GM23338 (cell line): ENCODE measurements at regions not wholly inside any gene's neighbourhood (a gene's known extent, or its start where the extent isn't known, plus 50 kb on each side); places are given as distances from the start of the nearest gene placed in this dataset.

Source experiments
- ATAC-seq: fragments of 200-7000 bp; cut with Tn5 transposase; 3 replicates; pipeline ENCODE4 v1.9.1; 2020
- DNase-seq: peaks from one replicate; pipeline ENCODE4 v3.0.0-alpha.2; 2015; ENCODE audit warnings: low spot score
- H2AFZ ChIP-seq: fragments of 200-600 bp; sonication (generic); 2 replicates; pipeline ENCODE4 v1.8.0; 2016; ENCODE audit warnings: antibody characterized with exemption, mild to moderate bottlenecking, moderate library complexity
- H3F3A ChIP-seq: fragments of 200-600 bp; sonication (generic); replicated peaks from 2 replicates; pipeline ENCODE4 v1.8.0; 2017; ENCODE audit warnings: antibody characterized with exemption, mixed run types, low read depth
- H3K27ac ChIP-seq: fragments of 200-600 bp; sonication (generic); 2 replicates; pipeline ENCODE4 v1.6.1; 2016; ENCODE audit warnings: low read depth
- H3K27me3 ChIP-seq: fragments of 200-600 bp; sonication (generic); 2 replicates; pipeline ENCODE4 v1.8.0; 2016; ENCODE audit warnings: mild to moderate bottlenecking, mixed run types, moderate library complexity; ENCODE audit not compliant: insufficient read depth
- H3K36me3 ChIP-seq: fragments of 200-600 bp; sonication (generic); 2 replicates; pipeline ENCODE4 v1.8.0; 2016; ENCODE audit warnings: mild to moderate bottlenecking; ENCODE audit not compliant: insufficient read depth
- H3K4me1 ChIP-seq: fragments of 200-600 bp; sonication (generic); 2 replicates; pipeline ENCODE4 v1.8.0; 2016; ENCODE audit warnings: mild to moderate bottlenecking, moderate library complexity; ENCODE audit not compliant: insufficient read depth
- H3K4me2 ChIP-seq: fragments of 200-600 bp; sonication (generic); 2 replicates; pipeline ENCODE4 v1.7.1; 2017; ENCODE audit warnings: mixed run types
- H3K4me3 ChIP-seq: fragments of 200-600 bp; sonication (generic); 2 replicates; pipeline ENCODE4 v1.6.1; 2016; ENCODE audit warnings: mixed run types
- H3K79me2 ChIP-seq: fragments of 200-600 bp; sonication (generic); replicated peaks from 2 replicates; pipeline ENCODE4 v1.8.0; 2017; ENCODE audit warnings: mild to moderate bottlenecking; ENCODE audit not compliant: insufficient read depth
- H3K9me2 ChIP-seq: fragments of 200-600 bp; sonication (generic); 2 replicates; pipeline ENCODE4 v1.8.0; 2017; ENCODE audit not compliant: insufficient read depth
- H4K20me1 ChIP-seq: fragments of 200-600 bp; sonication (generic); replicated peaks from 2 replicates; pipeline ENCODE4 v1.8.0; 2017; ENCODE audit warnings: mild to moderate bottlenecking; ENCODE audit not compliant: insufficient read depth
- H3K27ac Mint-ChIP-seq: 2 replicates; pipeline ENCODE4 v1.8.0; 2020; ENCODE audit warnings: inconsistent platforms, mild to moderate bottlenecking, moderate library complexity, mixed read lengths
- H3K27me3 Mint-ChIP-seq: 3 replicates; pipeline ENCODE4 v1.8.0; 2022; ENCODE audit warnings: low read depth, mild to moderate bottlenecking, moderate library complexity, mixed read lengths, inconsistent platforms; ENCODE audit not compliant: insufficient read depth, poor library complexity
- H3K36me3 Mint-ChIP-seq: 3 replicates; pipeline ENCODE4 v1.8.0; 2021; ENCODE audit warnings: low read depth, mild to moderate bottlenecking, inconsistent platforms, moderate library complexity, mixed read lengths
- H3K4me1 Mint-ChIP-seq: 3 replicates; pipeline ENCODE4 v1.8.0; 2020; ENCODE audit warnings: mild to moderate bottlenecking, inconsistent platforms, mixed read lengths
- H3K4me3 Mint-ChIP-seq: 3 replicates; pipeline ENCODE4 v1.8.0; 2021; ENCODE audit warnings: moderate library complexity, mild to moderate bottlenecking, inconsistent platforms, mixed read lengths
- H3K9me3 Mint-ChIP-seq: 3 replicates; pipeline ENCODE4 v1.8.0; 2020; ENCODE audit warnings: moderate library complexity, mild to moderate bottlenecking, inconsistent platforms, mixed read lengths
- CREB1 ChIP-seq: fragments of 250-450 bp; sonication (Bioruptor Pico); IDR thresholded peaks from 2 replicates; pipeline ENCODE4 v1.5.0; 2020; ENCODE audit warnings: low read depth, mild to moderate bottlenecking, moderate library complexity
- EZH2 ChIP-seq: fragments of 200-600 bp; sonication (generic); IDR thresholded peaks from one replicate; pipeline ENCODE4 v1.8.0; 2017; ENCODE audit warnings: antibody characterized with exemption, mild to moderate bottlenecking, low read depth; ENCODE audit not compliant: unreplicated experiment
- NANOG ChIP-seq: IDR thresholded peaks from 2 replicates; pipeline ENCODE4 v1.6.1; 2016; ENCODE audit warnings: antibody characterized with exemption, borderline replicate concordance
- POLR2AphosphoS5 ChIP-seq: IDR thresholded peaks from 2 replicates; pipeline ENCODE4 v1.6.1; 2016; ENCODE audit warnings: antibody characterized with exemption, low read depth
- STAT1 ChIP-seq: IDR thresholded peaks from one replicate; pipeline ENCODE4 v1.6.1; 2016; ENCODE audit warnings: antibody characterized with exemption; ENCODE audit not compliant: unreplicated experiment
- ZNF114 ChIP-seq: fragments of 250-450 bp; sonication (Bioruptor Pico); IDR thresholded peaks from 2 replicates; pipeline ENCODE4 v1.5.0; 2020; ENCODE audit warnings: mild to moderate bottlenecking, moderate library complexity
- TF ChIP-seq, protein P1 (sequence below), 2 experiments: fragments of 200-600 bp in 1 of 2; sonication (generic) in 1 of 2; conservative IDR thresholded peaks; 2 replicates each; pipeline versions ENCODE4 v1.5.1 to v1.6.1; 2016 to 2017; ENCODE audit warnings: antibody characterized with exemption in 2 of 2, low read depth in 2 of 2, mild to moderate bottlenecking in 2 of 2, moderate library complexity in 1 of 2
- TF ChIP-seq, protein P2 (sequence below): IDR thresholded peaks from one replicate; pipeline ENCODE4 v1.6.1; 2018; ENCODE audit warnings: antibody characterized with exemption; ENCODE audit not compliant: unreplicated experiment
- TF ChIP-seq, protein P3 (sequence below): IDR thresholded peaks from 2 replicates; pipeline ENCODE4 v1.6.1; 2016; ENCODE audit warnings: antibody characterized with exemption

DNA sequence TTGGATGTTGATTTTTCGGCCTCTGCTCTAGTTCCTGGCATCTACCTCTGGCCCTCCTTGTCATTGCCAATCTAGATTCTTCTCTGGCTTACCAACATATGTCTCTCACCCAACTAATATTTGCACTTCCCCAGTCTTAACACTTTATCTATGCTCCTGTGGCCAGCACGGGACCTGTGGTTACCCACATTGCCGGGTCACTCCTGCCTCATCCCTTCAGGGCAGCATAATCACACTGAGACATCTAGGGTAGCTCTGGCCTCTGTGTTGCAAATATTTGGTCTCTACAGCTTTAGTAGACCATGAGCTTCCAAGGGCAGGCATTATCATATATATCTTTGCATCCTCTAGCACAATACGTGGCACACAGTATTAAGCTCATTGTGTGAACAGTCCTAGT lies 182.0 kb upstream of the ARHGAP20 start:
- no peak for DNase-seq
- Histone ChIP-seq H3K79me2 (no peaks in the 10 kb centered on the region), H3K27me3 (no peaks in the 10 kb centered on the region), H3F3A (no peaks in the 10 kb centered on the region), H3K4me1 (no peaks in the 10 kb centered on the region), H2AFZ (no peak overlapping the region), H3K27ac (no peak overlapping the region), H4K20me1 (no peaks in the 10 kb centered on the region), H3K9me2 (0 out of 2 replicates have a peak, but pooled peaks cover 2% of the 10 kb centered on the region), H3K4me3 (no peak overlapping the region), H3K4me2 (no peak overlapping the region), H3K36me3 (no peaks in the 10 kb centered on the region)
- ATAC-seq: no peak
- H3K4me1 Mint-ChIP-seq: peaks cover 2% of the 10 kb centered on the region; the same call in 1 of the 3 replicates
- no peaks in the 10 kb centered on the region for H3K36me3 Mint-ChIP-seq
- no peaks in the 10 kb centered on the region for H3K9me3 Mint-ChIP-seq
- H3K27ac Mint-ChIP-seq: no peak overlapping the region
- H3K4me3 Mint-ChIP-seq: no peak overlapping the region
- H3K27me3 Mint-ChIP-seq: no peaks in the 10 kb centered on the region
- TF ChIP-seq NANOG (no peak), POLR2AphosphoS5 (no peak), CREB1 (CRISPR knock-in tag) (no peak), ZNF114 (CRISPR knock-in tag) (no peak), EZH2 (no peak)
- TF ChIP-seq, protein P1, sequence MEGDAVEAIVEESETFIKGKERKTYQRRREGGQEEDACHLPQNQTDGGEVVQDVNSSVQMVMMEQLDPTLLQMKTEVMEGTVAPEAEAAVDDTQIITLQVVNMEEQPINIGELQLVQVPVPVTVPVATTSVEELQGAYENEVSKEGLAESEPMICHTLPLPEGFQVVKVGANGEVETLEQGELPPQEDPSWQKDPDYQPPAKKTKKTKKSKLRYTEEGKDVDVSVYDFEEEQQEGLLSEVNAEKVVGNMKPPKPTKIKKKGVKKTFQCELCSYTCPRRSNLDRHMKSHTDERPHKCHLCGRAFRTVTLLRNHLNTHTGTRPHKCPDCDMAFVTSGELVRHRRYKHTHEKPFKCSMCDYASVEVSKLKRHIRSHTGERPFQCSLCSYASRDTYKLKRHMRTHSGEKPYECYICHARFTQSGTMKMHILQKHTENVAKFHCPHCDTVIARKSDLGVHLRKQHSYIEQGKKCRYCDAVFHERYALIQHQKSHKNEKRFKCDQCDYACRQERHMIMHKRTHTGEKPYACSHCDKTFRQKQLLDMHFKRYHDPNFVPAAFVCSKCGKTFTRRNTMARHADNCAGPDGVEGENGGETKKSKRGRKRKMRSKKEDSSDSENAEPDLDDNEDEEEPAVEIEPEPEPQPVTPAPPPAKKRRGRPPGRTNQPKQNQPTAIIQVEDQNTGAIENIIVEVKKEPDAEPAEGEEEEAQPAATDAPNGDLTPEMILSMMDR (conservative IDR thresholded peaks at IDR 0.05; ENCODE audit: low read depth in 2 of 2): no peak
- TF ChIP-seq, protein P2, sequence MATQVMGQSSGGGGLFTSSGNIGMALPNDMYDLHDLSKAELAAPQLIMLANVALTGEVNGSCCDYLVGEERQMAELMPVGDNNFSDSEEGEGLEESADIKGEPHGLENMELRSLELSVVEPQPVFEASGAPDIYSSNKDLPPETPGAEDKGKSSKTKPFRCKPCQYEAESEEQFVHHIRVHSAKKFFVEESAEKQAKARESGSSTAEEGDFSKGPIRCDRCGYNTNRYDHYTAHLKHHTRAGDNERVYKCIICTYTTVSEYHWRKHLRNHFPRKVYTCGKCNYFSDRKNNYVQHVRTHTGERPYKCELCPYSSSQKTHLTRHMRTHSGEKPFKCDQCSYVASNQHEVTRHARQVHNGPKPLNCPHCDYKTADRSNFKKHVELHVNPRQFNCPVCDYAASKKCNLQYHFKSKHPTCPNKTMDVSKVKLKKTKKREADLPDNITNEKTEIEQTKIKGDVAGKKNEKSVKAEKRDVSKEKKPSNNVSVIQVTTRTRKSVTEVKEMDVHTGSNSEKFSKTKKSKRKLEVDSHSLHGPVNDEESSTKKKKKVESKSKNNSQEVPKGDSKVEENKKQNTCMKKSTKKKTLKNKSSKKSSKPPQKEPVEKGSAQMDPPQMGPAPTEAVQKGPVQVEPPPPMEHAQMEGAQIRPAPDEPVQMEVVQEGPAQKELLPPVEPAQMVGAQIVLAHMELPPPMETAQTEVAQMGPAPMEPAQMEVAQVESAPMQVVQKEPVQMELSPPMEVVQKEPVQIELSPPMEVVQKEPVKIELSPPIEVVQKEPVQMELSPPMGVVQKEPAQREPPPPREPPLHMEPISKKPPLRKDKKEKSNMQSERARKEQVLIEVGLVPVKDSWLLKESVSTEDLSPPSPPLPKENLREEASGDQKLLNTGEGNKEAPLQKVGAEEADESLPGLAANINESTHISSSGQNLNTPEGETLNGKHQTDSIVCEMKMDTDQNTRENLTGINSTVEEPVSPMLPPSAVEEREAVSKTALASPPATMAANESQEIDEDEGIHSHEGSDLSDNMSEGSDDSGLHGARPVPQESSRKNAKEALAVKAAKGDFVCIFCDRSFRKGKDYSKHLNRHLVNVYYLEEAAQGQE: no peak

DNA sequence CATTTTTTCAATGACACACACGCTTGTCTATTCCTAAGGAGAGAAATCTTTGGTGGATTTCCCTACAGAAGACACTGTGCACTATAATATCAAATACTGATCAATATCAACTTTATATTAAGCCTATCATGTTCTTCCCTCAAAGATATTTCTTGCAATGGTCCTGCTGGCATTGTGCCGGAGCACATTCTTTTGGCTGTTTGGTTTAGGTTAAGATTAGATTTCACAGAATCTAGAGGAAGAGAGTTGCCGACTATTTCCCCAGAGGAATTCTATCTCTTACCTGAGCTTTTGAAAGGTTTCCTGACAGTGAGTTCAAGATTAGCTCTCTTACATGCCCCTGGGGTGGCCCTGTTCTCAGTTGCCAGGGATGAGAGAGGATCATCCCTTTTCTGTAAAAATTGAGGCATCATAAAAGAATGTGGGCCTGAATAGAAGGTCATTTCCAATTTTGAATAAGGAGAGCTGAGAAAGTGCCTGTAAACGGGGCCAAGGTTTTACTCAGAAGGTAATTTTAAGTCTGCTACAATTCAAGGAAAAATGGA lies 180.6 kb upstream of the ARHGAP20 start:
- Histone ChIP-seq H3K27ac (no peak overlapping the region), H3K4me2 (no peak overlapping the region), H3K9me2 (no peaks in the 10 kb centered on the region), H3K79me2 (no peaks in the 10 kb centered on the region), H3F3A (no peaks in the 10 kb centered on the region), H3K4me3 (no peak overlapping the region), H2AFZ (peak overlapping the region; percentile 32; the same call in 1 of the 2 replicates), H3K36me3 (no peaks in the 10 kb centered on the region), H3K27me3 (no peaks in the 10 kb centered on the region), H4K20me1 (no peaks in the 10 kb centered on the region), H3K4me1 (no peaks in the 10 kb centered on the region)
- peaks cover 2% of the 10 kb centered on the region; the same call in 1 of the 3 replicates for H3K4me1 Mint-ChIP-seq
- H3K4me3 Mint-ChIP-seq: no peak overlapping the region
- DNase-seq (no peak), ATAC-seq (no peak)
- H3K27me3 Mint-ChIP-seq: no peaks in the 10 kb centered on the region
- no peak overlapping the region for H3K27ac Mint-ChIP-seq
- H3K36me3 Mint-ChIP-seq: no peaks in the 10 kb centered on the region
- no peaks in the 10 kb centered on the region for H3K9me3 Mint-ChIP-seq
- TF ChIP-seq CREB1 (CRISPR knock-in tag) (no peak), STAT1 (no peak), ZNF114 (CRISPR knock-in tag) (no peak), POLR2AphosphoS5 (no peak)
- TF ChIP-seq, protein P1 (conservative IDR thresholded peaks at IDR 0.05; ENCODE audit: low read depth in 2 of 2): no peak
- TF ChIP-seq, protein P3, sequence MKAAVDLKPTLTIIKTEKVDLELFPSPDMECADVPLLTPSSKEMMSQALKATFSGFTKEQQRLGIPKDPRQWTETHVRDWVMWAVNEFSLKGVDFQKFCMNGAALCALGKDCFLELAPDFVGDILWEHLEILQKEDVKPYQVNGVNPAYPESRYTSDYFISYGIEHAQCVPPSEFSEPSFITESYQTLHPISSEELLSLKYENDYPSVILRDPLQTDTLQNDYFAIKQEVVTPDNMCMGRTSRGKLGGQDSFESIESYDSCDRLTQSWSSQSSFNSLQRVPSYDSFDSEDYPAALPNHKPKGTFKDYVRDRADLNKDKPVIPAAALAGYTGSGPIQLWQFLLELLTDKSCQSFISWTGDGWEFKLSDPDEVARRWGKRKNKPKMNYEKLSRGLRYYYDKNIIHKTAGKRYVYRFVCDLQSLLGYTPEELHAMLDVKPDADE: no peak
